ENCODE measurements at regions not wholly inside any gene's neighbourhood (a gene's known extent, or its start where the extent isn't known, plus 50 kb on each side); places are given as distances from the start of the nearest gene placed in this dataset.

DNA sequence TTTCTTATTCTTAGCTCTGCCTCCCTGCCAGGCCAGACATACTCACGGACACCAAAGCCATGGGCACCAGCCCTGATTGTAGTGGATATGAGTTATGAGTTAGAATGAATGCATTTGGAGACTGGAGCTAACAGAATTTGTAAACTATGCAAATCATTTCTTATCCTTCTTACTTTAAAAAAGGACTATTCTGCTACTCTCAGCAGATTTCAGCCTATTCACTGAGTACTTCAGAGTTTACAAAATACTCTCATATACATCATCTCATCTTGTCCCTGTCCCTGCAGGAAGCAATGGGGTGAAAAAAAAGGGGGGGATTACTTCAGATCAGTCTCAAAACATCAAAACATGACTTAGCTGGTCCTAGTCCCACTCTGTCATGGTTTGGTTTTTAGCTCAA lies 541.4 kb upstream of the PLXNA2 start:
- DNase-seq (ENCODE audit: low read depth), result no peak

DNA sequence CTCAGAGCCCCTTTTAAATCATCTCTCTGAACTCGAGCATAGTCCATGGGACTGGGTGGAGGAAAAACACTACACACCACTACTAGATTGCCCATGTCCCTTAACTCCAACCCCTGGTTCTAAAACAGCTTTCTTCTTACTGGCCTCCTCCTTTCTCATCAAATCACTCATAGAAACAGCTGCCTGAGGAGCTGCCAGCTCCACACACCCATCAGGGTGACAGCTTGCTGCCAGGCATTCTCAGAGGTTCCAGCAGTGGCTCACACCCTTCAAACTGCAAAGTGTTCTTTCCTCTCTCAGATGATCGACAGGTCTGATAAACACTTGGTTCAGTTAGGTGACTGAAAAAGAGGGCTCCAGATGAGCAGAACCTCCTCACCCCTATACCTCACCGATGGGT lies 543.0 kb upstream of the PLXNA2 start:
- no peak for DNase-seq (ENCODE audit: low read depth)

DNA sequence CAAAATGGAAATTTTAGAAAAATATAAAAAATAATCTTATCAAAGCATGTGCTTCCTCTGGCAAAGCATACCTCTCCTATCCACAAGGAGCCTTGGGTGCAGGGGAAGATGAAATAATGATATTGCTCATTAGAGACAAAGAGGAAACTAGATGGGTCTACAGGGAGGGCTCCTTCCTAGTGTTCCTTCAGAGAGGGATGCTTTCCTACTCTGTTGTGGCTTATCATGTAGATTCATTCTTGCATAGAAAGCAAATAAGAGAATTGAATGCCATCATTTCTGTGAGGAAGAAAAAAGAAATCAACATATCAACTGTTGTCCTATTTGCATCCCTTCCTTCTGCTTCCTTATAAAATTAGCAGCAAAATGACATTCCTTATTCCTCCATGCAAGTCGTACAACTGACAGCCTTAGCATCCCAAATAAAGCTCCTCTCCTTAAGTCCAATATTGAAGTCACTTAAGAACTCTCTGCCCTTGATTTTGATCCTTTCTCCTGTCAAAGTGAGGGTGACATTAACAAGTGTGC lies 543.9 kb upstream of the PLXNA2 start:
- DNase-seq (ENCODE audit: low read depth), result no peak

DNA sequence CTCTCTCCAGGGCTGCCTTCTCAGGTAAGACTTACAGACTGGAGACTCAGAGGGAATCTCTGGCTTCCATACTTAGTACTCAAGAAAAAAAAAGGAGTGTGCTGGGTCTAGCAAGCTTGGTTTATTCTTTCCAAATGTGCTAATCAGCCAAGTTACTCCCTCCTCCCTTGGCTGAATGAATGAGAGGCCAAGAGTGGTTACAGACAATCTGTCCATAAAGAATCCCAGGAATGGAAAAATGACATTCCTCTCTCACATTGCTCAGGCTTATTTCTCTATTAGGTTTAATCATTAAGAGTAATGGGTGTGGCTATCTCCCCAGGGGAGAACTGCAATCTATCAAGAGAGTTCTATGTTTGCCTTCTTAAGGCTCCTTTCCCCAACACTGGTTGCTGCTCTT lies 547.3 kb upstream of the PLXNA2 start:
- no peak for DNase-seq (ENCODE audit: low read depth)

DNA sequence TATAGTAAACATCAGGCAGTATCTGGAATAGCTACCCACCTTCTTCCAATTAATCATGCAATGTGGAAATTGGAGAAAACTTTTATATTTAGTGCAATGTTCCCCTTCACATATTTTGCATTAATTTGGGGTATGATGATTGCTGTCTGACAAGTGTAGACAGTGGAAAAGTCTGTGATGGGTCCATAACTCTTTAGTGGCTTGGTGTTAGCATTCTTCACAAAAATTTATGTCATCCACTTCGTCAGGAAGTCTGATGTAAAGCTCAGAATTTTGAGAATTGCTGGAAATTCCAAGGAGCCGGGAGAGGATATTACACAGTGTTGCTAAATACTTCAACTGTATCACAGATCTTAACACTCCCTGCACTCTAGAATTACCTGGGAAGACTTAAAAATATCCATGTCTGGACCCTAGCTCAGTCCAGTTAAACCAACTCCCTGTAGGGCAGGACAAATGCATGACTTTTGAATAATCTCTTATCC lies 549.7 kb upstream of the PLXNA2 start:
- no peak for DNase-seq (ENCODE audit: low read depth)

DNA sequence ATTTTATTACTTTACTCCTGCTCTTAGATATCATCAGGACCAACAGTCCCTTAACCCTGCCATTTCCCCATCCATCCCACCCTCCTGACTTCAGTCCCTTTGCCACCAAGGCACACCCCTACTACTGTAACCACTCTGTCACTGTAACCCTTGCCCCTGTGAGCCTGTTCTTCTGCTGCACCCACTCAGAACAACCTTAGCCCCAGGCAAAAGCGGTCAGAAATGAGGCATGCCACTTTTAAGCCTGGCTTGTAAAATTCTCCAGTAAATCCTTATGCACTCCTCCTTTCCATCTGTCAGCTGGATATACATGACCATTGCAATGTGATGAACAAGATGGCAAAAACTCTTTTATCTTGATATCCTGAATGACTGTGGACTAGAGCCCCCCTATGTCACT lies 555.0 kb upstream of the PLXNA2 start:
- no peak for DNase-seq (ENCODE audit: low read depth)

DNA sequence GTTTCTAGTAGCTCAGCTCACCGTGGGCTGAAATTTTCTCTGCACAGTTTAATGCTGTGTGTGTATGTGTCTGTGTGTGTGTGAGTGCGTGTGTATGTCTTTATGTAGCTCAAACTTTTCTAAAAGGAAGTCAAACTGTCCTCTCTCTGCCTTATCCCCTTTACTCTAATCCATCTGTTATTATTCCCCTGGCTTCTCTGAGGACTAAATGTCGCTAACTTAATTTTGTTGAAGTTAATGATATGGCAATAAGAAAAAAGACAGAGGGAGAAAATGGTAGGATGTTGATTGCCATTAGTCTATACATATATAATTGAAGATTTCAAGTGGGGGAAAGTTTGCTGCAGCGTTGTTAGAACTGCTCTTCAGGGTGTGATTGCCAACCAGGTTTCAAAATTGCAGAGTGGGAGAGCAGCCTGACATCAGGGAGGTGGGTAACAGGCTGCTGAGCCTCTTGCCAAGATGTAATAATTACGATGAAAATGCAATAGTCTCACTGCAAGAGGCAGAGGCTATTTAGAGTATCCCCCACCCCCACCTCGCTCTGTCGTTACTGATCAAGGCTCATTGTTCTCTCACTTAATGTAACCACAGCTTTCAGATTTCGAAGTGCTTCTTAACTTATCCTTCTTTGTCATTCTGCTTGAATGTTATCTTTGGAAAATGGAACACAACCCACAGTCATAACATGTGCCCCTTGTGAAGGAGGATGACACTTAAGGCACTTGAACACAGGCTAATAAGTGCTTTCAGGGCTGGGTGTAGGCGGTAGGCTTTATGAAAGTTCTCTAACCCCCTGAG lies 559.0 kb upstream of the PLXNA2 start:
- DNase-seq (ENCODE audit: low read depth), result no peak

DNA sequence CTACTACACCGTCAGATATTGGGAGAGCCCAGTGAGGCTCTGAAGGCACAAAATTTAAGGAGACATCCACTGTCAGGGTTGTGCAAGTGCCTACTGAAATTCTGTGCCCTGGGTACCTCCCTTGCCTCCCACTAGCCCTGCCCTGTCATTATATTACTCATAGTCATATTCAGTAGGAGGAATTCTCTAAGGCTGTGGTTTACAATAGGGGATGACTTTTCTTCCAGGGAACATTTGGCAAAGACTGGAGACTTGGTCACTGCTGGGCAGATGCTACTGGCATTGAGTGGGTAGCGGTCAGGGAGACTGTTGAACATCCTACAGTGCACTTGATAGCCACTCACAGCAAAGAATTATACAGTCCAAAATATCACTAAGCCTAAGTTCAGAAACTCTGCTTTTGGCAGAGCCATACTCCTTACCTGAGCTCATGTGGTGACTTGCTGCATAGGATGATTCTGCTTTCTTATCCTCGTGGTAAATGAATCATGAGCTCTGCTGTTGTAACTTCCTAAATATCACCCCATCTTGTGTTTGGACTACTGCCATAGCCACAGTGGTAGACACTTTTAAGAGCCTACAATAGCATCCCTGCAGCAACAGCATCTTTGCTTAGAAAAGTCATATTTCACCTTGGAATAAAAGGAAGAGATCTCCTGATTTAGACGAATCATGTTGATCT lies 563.4 kb upstream of the PLXNA2 start:
- DNase-seq (ENCODE audit: low read depth), result no peak

DNA sequence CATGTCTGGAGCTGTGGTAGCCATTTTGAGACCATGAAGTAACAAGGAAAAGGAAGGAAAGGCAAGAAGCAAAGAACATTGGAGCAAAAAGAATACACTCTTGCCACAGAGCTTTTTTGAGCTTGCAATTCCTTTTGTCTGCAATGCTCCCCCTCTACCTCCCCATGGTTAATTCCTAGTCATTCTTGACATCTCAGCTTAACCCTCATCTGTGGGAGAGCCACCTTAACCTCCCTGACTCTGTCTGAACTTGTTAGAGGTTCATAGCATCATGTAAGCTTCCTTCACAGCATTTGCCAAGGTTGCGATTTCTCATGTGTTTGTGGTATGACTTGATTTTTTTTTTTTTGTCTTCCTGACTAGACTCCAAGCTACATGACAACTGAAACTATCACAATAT lies 564.1 kb upstream of the PLXNA2 start:
- no peak for DNase-seq (ENCODE audit: low read depth)

DNA sequence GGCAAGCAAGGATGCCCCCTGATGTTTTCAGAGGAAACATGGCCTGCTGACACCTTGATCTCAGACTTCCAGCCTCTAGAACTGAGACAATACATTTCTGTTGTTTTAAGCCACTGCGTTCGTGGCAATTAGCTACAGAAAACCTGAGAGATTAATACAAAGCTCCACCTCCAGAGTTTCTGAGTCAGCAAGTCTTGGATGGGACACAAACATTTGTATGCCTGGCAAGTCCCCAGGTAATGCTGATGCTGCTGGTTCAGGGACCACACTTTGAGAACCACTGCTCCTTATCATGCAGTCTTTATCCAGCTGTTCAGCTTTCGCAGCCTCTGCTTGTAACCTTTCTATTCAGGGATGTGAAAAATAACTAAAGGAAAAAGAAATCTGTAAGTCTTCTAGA lies 565.7 kb upstream of the PLXNA2 start:
- no peak for DNase-seq (ENCODE audit: low read depth)

DNA sequence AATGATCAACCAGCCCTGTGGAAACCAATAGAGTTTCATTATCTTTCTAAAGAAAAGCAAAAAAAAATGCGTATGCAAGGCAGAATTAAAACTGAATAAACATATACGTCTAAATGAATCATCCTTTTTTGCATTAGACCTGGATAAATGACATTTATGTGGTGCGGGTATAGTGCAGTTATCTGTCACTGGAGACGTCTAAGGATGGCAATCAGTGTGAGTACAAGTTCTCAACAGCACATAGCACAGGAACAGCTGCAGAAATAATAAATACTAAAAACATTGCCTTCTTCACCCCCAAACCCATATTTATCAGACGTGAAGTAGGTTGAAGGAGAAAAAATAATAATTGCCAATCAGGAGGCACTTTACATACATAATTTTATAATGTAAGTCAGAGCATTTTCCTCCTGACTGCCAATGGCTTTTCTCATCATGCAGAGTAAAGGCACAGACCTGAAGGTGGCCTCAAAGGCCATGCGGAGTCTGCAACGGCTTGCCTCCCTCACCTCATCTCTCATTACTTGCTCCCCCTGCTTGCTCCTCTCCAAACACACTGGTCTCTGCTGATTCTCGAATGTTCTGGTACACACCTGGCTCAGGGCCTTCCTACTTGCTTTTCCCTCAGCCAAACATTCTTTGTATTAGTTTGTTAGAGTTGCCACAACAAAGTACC lies 574.7 kb upstream of the PLXNA2 start:
- DNase-seq (ENCODE audit: low read depth), result no peak

DNA sequence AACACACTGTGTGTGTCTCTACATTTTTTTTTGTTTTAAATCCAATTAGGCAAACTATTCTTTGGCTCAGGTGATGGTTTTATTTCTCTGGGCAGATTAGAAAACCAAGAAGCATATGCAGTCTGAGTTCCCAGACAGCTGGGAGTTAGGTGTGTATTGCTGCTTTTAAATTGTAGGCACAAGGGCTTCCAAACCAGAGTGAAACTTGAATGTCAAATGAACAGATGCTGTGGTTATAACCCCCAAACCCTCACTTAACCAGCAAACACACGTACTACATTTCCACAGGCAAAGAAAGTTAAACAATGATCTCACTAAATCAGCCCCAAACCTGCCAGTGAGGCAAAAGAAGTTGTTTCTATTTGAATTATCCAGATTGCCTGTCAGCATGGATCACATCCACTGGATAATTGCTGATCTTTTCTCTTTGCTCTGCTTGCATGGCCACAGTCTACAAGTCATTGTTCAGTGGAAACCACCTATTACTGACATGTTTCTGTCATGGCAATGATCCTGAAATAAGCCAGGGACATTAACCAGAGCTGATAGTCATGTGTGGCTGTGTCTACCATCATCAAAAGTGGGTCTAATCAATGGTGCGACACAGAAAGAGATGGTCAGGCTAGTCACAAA lies 576.5 kb upstream of the PLXNA2 start:
- DNase-seq (ENCODE audit: low read depth), result no peak

DNA sequence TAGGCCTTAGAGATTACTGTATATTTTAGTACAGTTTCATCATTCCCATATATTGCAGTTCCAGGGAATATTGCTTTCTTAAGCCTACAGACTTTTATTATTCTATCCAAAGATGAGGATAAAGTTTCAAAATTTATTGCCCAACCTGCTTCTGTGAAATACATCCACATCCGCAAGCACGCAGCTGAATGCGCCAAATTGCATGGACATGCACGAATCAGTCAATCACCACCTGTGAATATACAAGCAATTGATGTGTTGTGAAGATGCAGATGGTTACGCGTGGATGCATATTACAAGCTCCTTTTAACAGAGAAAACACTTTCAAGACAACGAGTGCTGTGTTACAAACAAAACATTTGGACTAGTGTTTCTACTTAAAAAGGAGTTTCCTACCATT lies 577.8 kb upstream of the PLXNA2 start:
- DNase-seq (ENCODE audit: low read depth), result no peak

DNA sequence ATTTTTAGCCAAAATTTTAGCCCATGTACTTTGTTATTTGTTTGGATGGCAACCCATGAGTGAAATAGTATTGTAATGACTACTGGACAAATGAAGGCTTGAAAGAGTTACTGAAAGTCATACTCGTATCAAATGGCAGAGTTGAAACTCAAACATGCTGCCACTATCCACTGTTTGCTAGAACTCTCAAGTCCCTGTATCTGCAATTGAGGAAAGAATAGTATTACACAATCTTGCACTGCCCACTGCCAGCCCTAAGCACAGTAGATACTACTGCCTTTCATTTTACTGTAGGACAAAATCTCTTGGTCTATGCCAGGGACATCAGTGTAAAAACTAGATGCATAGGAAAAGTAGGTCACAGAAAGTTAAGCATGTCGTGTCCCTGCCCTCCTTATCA lies 581.1 kb upstream of the PLXNA2 start:
- no peak for DNase-seq (ENCODE audit: low read depth)

DNA sequence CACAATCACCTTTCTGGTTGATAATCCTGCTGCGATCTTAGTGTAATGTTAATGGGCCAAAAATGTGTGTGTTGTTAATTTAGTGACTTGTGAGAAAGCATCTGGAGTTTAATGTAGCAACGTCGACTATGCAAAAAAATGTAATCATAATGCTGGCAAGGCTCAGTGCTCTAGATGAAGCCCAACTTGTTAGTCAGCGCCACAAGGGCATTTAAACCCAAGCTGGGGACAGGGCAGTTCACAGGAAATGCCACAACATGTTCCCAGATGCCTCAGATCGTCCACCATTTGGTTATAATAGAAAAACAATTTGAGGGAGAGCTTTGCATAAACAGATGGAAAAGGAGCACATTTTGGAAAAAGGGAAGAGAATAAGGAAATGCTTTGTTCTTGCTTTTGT lies 585.4 kb upstream of the PLXNA2 start:
- no peak for DNase-seq (ENCODE audit: low read depth)

DNA sequence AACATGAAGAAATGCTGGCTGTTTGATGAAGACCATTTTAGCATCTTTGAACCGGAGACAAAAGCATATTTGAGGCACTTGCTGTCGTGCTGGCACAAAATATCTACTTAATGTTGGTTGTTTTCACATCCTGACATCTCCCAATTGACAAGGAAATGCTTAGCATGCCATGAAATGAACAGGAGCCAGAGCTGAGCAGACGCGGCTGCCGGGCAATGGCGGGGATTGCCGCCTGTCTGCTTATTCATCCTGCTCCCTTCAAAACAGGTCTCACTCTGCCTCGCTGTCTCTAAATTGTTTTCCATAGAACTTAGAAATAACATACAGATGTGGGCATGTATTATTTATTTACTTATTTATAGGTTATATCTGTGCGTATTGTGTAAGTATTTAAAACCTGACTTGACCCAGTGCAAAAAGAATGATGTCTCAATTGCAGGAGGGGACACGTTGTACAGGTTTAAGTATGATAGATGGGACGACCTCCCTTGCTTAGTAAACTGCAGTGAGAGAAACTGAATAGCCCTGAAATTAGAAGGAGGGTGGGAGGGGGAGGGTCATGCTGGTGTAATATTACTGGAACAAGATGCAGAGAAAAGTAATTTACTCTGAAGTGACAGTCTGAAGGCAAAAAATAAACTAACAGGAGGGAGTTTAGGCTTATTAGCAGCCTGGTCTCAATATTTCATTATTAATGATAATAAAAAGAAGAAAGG lies 590.4 kb upstream of the PLXNA2 start:
- no peak for DNase-seq (ENCODE audit: low read depth)

DNA sequence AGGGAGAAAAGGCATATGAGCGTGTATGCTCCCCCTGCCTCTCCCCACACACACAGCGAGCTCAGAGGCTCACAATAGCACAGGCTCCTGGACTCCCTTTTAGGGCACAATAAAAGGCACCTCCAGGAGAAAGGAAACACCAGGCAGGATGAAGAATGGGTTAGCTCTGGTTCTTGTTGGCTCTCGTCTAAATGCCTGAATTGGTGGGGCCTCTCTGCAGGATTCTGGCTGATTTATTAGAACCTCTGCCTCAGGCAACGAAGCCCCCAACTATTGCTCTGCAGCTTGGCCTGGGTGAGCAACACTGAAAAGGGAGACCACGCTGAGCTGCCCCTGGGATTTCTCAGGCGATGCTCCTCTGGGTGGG lies 590.9 kb upstream of the PLXNA2 start:
- no peak for DNase-seq (ENCODE audit: low read depth)

DNA sequence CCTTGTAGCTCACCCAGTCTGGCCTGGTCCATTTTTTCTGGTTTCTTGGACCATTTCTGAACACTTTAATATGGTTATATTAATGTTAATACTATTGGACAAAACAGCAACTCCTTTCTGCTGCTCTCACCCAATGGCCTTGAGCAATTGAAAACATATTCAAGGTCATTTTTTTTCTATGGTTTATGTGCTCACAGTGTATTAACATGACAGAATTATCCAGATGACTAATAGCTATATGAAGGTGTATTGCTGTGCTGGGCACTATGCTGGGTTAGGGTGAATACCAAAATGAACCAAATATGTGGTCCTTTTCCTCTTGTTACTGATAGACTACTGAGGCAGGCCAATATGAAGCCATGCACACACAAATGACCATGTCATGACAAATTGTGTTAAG lies 591.6 kb upstream of the PLXNA2 start:
- no peak for DNase-seq (ENCODE audit: low read depth)

DNA sequence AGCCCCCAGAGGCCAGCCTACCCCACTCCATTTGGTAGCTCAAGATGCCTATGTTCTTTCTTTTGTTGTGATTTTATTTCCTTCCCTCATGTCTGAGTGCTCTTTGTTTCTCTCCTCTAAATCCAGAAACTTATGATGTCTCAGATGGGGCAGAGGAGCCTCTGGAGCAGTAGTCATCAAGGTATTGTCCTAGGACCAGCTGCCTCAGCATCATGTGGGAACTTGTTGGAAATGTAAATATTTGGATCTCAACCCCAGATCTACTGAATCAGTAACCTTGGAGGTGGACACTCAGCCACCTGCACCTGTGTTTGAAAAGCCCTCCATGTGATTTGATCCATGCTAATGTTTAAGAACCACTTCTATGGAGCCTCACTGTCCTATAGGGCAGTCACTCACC lies 593.1 kb upstream of the PLXNA2 start:
- DNase-seq (ENCODE audit: low read depth), result no peak

DNA sequence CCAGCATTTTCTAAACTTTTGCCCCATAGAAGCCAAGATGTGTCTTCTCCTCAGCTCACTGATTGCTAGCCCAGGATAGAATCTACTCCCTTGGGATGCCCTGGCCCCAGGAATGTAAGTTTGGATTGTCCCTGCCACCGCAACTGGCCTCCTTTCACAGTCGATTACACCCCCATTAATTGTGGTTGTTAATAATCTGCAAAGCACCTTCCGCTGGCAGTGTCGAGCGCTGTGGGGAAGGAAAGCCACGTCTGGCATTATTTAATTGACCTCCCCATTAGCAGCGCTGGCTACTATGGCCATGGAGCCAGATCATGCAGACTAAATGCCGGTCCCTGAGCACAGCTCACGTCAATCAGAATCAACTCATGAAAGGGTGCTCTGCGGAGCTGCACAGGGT lies 597.3 kb upstream of the PLXNA2 start:
- DNase-seq (ENCODE audit: low read depth), result no peak

DNA sequence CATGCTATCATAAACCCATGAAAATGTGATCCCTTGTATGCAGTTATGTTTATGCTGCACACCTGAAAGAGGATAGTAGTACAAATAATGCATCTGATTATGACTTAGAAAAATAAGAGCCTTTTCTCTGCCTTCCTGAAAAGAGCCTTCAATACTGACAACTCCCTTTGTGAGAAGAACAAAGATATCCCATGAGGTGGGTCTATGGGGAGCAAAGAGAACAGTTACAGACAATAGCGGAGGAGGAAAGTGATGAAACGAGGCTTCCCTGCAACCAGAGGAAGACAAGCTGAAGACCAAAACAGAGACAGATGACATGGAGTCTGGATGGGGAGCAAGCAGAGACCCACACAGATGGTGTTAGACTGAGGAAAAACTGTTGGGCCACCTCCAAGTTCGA lies 598.3 kb upstream of the PLXNA2 start:
- no peak for DNase-seq (ENCODE audit: low read depth)

DNA sequence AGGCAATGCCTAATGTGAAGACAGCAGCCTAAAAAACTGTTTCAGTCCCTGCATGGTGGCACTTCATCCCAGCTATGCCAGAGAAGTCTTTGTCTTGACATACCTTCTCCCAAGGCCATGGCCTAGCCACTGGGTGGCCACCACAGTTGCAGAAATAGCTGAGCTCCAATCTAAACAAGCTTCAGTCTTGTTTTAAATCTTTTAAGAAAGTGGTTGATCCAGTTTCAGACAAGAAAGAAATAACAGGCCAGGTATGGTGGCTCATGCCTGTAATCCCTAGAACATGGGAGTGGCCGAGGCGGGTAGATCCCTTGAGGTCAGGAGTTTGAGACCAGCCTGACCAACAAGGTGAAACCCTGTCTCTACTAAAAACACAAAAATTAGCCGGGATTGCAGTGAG lies 600.0 kb upstream of the PLXNA2 start:
- no peak for DNase-seq (ENCODE audit: low read depth)
